Body of pancreas (tissue), 4 donors: ENCODE measurements at regions not wholly inside any gene's neighbourhood (a gene's known extent, or its start where the extent isn't known, plus 50 kb on each side); places are given as distances from the start of the nearest gene placed in this dataset.

Experiments used
- CTCF ChIP-seq, 7 experiments: fragments of 450-650 bp in 4 of 7; fragments of 200-600 bp in 3 of 7; sonication (generic) in 3 of 7; IDR thresholded peaks; one replicate each; pipeline ENCODE4 v1.5.1; 2016 to 2019; ENCODE audit warnings: antibody characterized with exemption in 7 of 7
- POLR2A ChIP-seq, 3 donors: fragments of 450-650 bp; IDR thresholded peaks; one replicate each; pipeline ENCODE4 v1.6.1; 2016; ENCODE audit warnings: antibody characterized with exemption in 3 of 3, mild to moderate bottlenecking in 2 of 3

- TF ChIP-seq CTCF (IDR thresholded peaks at IDR 0.05) (no peak), POLR2A (IDR thresholded peaks at IDR 0.05) (no peak)
These were observed 57.9 kb downstream of the EPRS1 start for GRCh38 chr1:219988387-219988786.
